ENCODE measurements at regions not wholly inside any gene's neighbourhood (a gene's known extent, or its start where the extent isn't known, plus 50 kb on each side); places are given as distances from the start of the nearest gene placed in this dataset.
"Not testable (repeated sequence)": the region's sequence is repeated elsewhere in the genome, so short reads cannot be mapped to it uniquely, and the experiment has no call there.

DNA sequence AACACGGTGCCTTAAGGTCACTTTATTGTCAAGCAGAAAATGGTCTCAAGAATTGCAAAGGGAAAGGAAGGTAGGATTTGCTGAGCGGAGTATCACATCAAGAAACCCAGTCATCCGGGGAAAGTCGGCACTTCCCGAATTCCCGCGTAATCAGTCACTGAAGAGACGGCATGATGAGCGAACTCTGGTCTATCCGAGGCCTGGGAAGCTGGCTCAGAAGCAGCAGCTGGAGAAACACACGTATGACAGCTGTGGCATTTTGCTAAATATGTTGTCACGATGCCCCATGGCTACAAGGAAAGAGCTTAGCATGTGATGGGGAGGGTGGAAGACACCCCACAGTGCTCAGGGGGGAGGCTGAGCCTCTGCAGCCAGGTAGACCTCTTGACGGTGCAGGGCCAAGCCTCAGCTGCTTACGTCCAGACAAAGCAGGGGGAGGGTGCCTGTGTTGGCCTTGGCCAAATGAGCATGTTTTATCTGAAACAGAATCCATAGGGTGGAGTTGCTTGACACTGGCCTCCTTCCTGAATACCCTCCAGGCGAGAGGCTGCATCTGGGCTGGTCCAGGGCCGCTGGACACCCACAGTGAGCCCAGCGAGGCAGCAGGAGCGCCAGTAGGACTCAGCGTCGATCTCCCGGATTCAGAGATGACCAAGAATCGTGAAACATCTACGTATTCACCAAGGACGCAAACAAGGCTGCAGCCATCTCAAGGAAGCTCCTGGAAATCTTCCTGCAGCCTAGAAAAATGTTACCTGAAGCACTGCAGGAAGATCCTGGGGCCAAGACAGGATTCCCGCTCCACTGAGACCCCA is 118.8 kb upstream of the AFDN start:
- DNase-seq (ENCODE audit: extremely low read depth, low read depth, low spot score), result no peak

DNA sequence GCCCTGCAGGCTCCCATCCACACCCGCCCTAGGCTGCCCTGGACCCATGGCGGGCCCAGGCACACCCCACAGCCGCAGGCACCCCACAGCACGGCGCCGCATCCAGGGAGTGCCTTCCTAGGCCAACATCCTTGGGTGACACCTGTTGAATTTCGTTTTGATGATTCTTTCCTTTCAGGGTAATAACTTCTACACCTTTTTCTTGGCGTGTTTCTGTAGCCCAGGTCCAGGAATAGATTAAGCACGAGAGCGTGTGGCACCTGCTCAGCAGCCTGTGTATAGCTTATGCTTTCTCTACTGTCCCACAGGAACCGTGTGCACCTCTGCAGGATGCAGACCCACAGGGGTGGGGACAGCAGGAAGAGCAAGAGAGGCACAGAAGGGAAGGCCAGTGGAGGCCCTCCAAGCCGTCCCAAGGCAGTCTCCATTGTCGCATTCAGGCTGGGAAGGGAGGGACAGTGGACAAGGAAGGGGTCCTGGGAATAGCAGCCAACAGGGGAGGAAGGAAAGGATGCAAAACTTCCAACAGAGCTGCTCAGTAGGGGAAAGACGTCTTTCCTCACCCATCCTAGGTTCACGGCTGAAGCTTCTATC is 118.1 kb upstream of the AFDN start:
- DNase-seq (ENCODE audit: extremely low read depth, low read depth, low spot score), result no peak

- no peak for DNase-seq (ENCODE audit: extremely low read depth, low read depth, low spot score)
Observed at GRCh38 chr6:167709196-167709595, 117.5 kb upstream of the AFDN start.

GRCh38 chr6:167709776-167710336 is 116.9 kb upstream of the AFDN start:
- DNase-seq (ENCODE audit: extremely low read depth, low read depth, low spot score), result not testable (repeated sequence)

DNA sequence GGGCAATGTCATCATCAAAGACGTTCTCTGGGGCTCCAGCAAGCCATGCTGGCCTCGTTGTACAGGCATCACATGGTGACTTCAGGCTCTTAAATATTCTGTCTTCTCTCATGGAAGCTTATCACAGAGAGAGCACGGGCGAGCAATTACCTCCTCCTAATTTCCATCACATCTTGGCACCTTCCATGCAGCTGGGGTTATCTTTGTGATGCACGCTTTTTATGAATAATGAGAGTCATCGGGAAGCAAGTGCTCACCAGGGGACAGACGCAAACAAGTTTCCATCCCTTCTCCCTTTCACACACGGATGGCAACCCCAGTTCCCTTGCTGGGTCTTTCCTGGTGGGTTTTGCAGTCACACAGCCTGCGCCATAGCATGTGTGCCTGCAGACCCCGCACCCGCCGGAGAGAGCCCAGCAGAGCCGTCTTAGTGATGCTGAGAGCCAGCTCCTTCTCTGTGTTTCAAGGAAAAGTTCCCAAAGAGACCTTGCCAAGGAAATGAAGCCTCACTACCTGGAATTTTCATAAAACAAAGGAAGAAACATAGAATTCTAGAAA is 116.3 kb upstream of the AFDN start:
- no peak for DNase-seq (ENCODE audit: extremely low read depth, low read depth, low spot score)

- no peak for DNase-seq (ENCODE audit: extremely low read depth, low read depth, low spot score)
Observed at GRCh38 chr6:167711211-167711610, 115.5 kb upstream of the AFDN start.

GRCh38 chr6:167711768-167712730 is 114.7 kb upstream of the AFDN start:
- DNase-seq (ENCODE audit: extremely low read depth, low read depth, low spot score), result no peak

GRCh38 chr6:167712731-167713475 is 113.8 kb upstream of the AFDN start:
- no peak for DNase-seq (ENCODE audit: extremely low read depth, low read depth, low spot score)

- no peak for DNase-seq (ENCODE audit: extremely low read depth, low read depth, low spot score)
Observed at GRCh38 chr6:167714152-167714551, 112.6 kb upstream of the AFDN start.

DNA sequence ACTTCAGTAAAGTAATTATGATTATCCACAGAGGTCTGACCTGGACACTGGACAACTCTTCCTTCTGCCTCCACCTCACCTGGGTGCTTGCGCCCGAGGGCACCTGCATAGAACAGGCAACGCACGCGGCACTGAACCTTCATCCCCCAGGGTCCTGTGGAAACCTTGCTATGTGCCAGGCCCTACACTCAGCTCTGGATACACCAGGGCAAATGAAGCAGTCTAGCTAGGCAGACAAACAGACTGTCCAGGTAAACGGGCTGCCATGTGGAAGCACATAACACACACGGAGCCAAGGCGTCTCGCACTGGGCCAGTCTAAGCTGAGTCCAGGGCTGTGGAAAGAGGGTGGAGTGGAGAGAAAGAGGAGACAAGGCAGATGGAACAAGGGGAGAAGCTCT is 109.3 kb upstream of the AFDN start:
- no peak for DNase-seq (ENCODE audit: extremely low read depth, low read depth, low spot score)

DNA sequence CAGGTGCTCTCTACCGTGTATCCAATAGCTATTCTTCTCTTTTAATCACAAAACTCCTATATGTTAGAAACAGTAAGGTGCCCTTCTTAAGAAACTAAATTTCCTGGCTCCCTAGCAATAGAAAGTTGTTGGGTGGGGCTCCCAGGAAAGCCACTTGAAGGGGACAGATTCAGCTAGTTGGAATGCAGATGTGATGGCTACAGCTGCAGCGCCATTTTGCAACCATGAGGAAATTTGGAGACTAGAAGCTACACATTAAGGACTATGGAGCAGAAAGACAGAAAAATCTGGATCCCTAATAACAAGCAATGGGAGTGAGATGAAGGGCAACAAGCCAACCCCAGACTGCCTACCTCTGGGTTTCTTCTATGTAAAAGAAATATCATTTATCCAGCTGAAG is 108.8 kb upstream of the AFDN start:
- no peak for DNase-seq (ENCODE audit: extremely low read depth, low read depth, low spot score)

DNA sequence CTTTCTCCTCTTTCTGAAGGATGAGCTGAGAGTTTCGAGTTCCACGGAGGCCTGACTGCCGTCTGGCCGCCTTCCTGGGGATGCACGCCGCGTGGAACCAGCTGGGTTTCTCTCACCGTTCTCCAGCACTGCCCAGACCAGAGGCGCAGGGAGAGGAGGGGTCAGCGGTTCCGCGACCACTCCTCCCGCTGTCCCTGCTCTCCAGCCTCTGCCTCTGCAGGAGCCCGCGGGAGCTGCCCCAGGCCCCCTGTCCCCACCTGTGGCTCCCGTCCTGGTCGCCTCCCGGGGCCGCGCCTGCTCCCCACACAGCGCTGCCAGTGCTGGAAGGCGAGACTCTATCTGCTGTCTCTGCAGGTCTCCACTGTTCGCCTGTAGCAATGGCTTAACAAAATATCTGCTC is 106.8 kb upstream of the AFDN start:
- DNase-seq (ENCODE audit: extremely low read depth, low read depth, low spot score), result no peak

- no peak for DNase-seq (ENCODE audit: extremely low read depth, low read depth, low spot score)
Observed at GRCh38 chr6:167720456-167721285, 106.0 kb upstream of the AFDN start.

GRCh38 chr6:167721291-167721690 is 105.4 kb upstream of the AFDN start:
- DNase-seq (ENCODE audit: extremely low read depth, low read depth, low spot score), result no peak

GRCh38 chr6:167722634-167723309 is 103.9 kb upstream of the AFDN start:
- no peak for DNase-seq (ENCODE audit: extremely low read depth, low read depth, low spot score)

- DNase-seq (ENCODE audit: extremely low read depth, low read depth, low spot score), result no peak
Observed at GRCh38 chr6:167726043-167726621, 100.6 kb upstream of the AFDN start.

DNA sequence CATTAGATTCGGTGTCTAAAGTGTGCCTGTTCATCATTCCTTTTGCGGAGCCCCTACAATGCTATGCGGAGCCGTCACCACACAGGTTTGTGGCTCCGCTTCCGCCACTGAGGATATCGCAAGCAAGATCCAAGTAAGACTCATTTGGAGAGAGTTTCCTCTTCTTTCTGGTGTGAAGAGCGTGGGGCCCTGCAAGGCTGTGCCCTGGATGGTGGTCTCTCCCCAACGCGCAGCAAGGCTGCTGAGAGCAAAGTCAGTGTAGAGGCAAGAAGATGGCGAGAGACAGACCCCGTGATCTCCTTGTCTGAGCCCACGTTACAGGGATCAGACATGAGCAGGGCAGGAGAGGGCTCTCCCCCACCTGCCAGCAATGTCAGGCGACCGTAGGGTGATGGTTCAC is 96.3 kb upstream of the AFDN start:
- DNase-seq (ENCODE audit: extremely low read depth, low read depth, low spot score), result no peak

GRCh38 chr6:167731216-167731615 is 95.5 kb upstream of the AFDN start:
- DNase-seq (ENCODE audit: extremely low read depth, low read depth, low spot score), result no peak

Measured in glomerular endothelial cell (primary cell).